GM21825 (cell line): ENCODE measurements at regions not wholly inside any gene's neighbourhood (a gene's known extent, or its start where the extent isn't known, plus 50 kb on each side); places are given as distances from the start of the nearest gene placed in this dataset.
"Not testable (repeated sequence)": the region's sequence is repeated elsewhere in the genome, so short reads cannot be mapped to it uniquely, and the experiment has no call there.

Experiments
- ATAC-seq: cut with Tn5 transposase; IDR thresholded peaks from one replicate; pipeline ENCODE4 v1.9.1; 2021; ENCODE audit warnings: mild to moderate bottlenecking, moderate library complexity; ENCODE audit not compliant: unreplicated experiment

DNA sequence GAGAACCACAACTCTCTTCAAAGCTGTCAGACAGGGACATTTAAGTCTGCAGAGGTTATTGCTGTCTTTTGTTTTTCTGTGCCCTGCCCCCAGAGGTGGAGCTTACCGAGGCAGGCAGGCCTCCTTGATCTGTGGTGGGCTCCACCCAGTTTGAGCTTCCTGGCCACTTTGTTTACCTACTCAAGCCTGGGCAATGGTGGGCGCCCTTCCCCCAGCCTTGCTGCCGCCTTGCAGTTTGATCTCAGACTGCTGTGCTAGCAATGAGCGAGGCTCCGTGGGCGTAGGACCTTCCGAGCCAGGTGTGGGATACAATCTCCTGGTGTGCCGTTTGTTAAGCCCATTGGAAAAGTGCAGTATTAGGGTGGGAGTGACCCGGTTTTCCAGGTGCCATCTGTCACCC is 822.1 kb downstream of the KCNMA1 start:
- not testable (repeated sequence) for ATAC-seq

DNA sequence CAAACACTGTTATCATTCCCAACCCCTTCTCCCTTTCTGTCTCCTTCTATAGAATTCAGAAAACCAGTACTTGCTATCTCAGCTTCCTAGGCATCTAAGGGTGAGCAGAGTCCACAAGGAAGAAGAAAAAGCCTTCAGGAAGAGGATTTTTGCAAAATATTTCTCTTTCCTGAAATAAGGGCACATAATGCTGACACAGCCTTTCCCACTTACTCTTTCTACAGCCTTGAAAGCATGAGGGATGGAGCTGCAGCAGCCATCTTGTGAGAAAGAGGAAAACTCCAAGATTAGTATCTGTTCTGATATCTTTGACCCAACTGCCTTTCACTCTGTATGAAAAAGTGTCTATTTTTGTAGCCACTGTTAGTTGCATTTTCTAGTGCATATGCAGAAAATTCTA is 826.2 kb downstream of the KCNMA1 start:
- ATAC-seq: no peak

DNA sequence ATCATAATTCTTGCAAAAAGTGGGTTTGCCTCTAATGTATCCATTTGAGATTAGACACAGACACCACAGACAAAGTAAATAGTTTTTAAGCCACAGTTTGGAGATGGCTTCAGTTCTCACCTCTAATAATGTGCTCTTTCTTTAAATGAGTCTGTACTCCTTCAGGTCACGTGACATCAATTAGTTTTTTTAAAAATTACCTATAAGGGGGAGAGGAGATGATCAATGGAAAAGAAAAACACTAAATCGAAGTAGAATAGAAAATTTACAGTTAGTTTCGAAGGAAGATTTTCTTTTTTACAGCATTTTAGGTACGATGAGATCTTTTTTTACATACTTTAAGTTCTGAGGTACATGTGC is 849.2 kb downstream of the KCNMA1 start:
- no peak for ATAC-seq

DNA sequence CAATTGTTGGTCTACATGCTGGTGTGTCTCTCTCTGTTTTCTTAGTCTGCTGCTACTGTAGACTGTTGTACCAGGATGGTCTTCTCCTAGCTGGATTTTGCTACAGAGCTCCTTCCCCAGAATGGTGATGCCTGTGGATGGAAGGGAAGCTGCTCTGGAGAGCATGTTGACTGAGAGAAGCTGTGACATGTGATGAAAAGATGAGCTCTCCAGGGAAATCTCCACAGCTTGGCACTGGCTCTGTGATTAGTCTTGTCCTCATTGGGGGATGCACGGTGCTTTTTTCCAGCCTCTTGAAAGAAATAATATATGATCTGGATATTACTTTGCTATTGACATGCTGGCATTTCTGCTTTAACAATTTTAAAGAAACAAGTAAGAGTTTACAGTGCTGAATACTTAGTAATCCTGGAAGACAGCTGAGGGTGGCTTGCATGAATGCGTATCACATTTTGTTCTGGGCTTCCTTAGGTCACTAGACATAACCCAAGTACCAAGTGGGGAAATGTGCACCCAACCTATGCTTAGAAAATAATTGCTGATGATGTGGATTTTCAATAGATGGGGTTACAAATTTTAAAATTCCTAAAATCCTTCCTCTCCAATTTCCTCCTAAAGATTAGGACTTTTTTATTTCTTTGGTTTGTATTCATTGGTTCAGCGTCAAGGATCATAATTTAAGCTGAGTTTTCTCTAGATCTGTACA is 849.7 kb downstream of the KCNMA1 start:
- ATAC-seq: no peak

DNA sequence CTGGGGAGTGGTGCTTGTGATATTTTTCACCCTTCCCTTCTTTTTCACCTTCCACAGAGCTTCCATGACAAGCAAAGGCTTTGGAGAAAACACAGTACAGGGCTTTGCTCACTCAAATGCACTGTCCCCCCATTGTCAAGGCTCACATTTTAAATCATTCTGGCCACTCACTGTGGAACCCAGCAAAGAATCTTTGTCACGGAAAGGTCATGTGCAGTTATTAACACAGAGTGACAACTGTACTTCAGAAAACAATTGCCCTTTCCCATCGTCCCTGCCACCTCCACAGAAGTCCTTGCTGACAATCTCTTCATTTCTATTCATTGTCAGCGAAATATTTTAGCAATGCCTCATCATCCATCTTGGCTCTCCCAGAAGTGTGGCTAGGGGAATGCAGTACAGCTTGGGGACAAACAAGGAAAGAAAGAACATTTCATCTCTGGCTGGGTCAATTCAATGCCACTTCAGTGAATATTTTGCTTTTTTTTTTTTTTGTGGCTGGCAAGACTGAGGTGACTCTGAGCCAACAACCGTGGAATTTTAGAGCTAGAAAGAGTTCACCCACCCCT is 851.0 kb downstream of the KCNMA1 start:
- no peak for ATAC-seq

DNA sequence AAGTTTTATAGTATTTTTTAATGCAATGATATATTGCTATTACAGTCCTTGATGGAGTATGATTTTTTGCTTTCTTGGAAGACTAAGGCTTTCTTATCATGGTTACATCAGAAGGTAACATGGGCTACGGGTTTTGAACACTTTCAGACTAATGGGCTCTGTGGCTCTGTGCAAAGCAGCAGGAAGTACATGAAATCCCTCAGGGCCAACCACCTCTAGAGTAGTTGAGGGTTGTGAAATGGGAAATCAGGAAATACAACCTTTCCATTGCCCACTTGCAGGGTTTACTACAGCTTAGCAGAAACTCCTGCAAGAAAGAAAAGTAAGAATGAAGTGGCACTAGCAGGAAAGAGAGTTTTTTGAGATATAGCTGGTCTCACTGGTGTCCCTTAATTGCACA is 853.5 kb downstream of the KCNMA1 start:
- no peak for ATAC-seq

DNA sequence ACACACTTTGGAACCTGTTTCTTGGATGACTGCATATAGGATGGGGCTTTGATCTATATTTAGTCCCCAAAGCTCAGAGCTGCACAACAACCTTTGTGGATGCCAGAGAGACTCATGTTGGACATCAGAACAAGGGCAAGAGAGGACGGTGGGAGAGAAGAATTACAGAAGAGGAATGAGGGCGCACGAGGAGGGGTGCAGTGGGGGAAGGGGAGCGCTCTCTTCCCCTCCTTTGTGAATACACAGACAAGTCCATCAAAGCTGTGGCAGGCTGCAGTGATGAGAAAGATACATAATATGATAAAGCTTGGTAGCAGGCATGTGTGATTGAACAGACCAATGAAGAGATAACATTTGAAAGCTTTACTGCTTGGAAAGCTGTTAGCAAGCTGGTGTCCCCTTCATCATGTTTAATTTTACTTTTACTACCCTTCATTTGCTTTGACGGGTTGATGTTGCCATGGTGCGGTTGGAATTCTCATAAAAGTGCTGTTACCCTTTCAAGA is 857.8 kb downstream of the KCNMA1 start:
- no peak for ATAC-seq

DNA sequence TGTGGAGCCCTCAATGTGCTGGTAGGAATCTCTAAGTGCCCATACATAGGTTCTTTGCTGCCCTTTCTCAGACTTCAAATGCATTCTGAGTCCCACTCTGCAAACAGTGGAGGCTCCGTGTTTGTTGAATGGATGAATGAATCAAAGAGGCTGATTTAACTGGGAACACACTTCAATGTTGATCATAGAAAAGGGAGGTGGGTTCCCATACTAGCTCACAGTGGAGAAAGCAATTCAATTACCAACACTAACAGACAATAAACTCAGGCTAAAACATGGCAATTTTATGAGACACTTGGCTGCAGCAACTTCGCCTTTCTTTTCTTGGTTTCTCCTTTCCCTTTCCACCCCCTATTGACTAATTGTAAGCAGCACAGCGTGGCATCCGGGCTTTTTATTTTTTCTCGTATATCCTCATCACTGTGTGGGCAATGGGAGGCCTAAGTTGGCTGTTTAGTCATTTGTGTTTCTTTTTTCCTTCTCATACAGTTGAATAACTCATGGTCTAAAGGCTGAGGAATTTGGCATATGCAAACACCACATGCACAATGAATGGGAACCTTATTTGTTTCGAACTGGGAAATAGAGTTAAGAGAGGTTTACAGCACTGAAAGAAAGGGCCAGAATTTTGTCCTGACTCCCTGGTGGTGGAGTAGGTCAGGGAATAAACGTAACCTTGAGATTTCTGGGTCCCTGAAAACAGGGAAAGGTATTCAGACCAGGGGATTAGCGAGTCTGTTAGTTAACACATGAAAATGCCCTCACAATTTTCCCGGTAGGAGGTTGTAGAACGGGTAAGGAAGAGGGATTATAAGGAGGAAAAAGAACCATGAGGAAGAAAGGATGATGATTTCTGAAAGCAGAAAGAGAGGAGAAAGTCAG is 858.5 kb downstream of the KCNMA1 start:
- no peak for ATAC-seq

DNA sequence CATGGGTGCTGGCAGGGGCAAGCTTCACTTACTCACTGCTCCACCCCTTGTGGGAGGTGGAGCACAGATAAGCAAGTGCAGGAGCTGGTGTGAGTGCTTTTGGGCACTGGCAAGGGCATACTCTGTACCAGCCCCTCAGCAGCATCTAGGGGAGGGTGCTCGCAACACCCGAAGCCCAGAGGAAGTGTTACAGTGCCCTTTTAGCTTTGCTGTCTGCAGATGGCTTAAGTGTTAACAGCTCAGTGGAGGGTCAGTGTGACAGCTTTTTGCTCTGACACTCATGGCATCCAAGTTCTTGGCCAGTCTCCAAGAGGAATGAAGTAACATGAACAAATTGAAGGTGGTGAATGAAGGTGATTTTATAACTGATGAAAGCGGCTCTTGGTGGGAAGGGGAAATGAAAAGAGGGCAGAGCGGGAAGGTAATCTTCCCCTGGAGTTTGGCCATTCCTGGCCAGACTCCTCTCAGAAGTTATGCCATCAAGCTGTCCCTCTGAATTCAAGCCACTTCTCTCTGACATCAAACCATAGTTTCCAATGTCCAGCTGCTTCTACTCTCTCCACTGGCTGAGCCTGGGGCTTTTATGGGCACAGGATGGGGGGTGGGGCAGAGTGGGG is 862.5 kb downstream of the KCNMA1 start:
- no peak for ATAC-seq

DNA sequence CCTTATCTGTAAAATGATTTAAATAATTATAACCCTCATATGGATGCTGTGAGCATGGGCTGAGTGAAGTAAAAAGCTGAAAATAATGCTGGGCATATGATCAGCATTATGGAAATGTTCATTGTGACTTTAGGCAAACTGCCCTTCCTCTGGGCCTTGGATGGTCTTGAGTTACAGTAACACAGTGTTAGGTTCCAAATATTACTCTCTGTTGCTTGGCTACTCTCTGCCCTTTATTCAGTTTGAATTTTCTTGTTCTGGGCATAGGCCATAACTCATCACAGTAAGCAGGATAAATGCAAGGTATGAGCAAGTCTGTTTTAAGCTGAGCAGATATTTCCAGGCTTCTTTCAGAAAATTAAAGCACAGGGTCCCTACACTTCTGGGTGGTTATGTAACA is 868.0 kb downstream of the KCNMA1 start:
- ATAC-seq: no peak

DNA sequence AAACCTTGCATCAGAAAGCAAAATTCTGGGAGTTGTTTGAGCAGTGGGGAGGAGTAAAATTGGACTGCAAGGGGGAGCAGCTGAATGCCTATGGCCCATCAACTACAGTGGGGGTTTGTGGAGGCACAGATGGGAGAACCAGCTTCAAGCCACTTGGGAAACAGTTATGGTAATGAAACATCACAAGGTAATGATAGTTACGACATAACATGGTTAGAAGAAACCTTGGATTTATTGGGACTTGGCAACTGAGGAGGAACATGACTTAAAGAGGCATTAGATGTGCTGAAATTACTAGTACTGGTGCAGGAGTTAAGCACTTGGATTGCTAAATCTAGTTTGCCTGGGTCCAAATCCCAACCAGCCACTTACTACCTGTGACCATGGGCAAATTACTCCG is 868.4 kb downstream of the KCNMA1 start:
- no peak for ATAC-seq

DNA sequence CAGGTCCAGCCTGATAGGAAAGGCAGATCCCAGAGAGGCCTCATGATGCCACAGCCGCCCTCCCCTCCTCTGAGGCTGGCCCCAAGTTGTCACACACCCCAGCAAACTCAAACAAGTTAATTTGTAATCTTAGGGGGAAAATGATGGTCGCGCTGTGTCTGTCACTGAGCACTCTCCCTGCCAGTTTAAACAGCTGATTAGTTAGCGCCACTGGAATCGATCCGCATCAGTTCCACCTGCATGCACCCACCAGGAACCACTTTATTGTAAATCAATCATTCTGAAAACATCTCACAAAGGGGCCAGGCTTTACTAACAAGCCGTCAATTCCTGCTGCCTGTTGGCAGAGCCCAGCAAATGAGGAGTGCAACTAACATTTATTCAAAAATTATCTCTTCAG is 870.9 kb downstream of the KCNMA1 start:
- ATAC-seq: no peak

DNA sequence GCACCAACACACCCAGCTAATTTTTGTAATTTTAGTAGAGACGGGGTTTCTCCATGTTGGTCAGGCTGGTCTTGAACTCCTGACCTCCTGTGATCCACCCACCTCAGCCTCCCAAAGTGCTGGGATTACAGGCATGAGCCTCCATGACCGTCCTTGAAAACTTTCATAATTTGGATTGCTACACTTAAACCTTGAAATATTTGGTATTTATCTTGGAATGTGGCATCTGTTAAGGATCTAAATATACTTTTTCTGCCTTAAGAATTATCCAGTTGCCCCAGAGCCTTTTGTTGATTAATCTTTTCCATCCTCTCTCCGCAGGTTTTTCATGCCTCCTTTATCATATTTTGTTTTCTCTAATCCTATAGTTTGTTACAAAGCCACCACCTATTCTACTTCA is 872.7 kb downstream of the KCNMA1 start:
- ATAC-seq: not testable (repeated sequence)

DNA sequence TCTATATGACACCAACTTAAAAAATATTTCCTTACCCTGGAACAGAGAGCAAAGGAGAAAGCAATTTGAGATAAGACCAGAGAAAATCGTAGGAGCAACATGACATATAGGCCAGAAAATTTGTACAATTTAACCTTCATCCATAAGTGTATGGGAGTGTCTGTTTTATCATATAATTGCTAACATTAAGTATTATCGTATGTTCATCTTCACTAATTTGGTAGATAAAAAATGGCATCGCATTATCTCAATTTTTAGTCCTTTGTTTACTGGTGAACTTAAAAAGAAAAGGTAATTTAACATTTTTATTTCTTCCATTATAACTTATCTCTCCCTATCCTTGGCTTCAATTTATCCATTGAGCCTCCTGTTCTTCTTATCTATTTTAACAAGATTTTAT is 873.4 kb downstream of the KCNMA1 start:
- ATAC-seq: no peak

DNA sequence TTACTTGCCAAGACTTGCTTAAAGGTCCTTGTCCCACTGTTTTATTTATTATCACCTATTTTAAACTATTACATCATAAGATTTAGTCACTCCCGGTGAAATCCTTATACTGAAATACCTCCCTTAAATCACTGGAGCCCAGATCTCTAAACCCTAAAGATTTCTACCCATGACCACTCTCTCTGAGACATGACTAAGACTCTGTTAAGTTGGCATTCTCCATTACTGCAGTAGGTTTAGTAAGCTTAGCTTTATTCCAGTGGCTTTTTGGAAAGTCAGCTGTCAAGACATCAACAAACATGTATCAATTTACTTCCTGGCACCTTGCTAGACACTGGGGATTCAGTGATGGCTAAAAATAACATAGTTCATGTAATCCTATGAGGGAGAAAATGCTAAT is 874.2 kb downstream of the KCNMA1 start:
- ATAC-seq: no peak

DNA sequence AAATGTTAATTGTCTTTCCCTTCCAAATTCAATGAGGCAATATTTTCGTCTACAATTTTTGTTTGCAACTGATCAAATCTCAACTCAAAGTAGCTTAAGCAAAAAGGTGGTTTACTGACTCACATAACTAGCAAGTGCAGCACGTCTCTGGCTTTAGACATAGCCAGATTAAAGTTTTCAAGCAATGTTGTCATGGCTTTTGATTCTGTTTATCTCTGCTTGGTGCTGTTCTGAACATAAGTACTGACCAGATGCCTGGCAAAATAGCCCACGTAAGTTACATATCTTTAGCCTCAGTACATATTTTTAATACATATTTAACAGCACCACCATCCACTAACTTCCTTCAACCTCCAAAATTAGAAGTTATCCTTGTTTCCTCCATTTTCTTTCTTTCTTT is 877.9 kb downstream of the KCNMA1 start:
- ATAC-seq: no peak

DNA sequence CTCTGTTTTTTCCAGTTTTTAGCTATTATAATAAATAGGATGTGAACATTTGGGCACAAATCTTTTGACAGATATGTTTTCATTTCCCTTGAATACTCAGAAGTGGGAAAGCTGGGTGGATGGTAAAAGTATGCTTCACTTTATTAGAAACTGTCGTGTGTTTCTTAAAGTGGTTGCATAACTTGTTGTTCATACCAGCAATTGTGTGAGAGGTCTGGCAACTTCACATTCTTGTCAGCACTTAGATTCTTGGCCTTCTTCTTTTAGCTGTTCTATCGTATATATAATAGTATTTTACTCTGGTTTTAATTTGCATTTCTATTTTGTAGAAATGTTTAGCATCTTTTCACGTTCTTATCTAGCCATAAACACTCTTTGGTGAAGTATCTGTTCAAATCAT is 894.4 kb downstream of the KCNMA1 start:
- no peak for ATAC-seq

DNA sequence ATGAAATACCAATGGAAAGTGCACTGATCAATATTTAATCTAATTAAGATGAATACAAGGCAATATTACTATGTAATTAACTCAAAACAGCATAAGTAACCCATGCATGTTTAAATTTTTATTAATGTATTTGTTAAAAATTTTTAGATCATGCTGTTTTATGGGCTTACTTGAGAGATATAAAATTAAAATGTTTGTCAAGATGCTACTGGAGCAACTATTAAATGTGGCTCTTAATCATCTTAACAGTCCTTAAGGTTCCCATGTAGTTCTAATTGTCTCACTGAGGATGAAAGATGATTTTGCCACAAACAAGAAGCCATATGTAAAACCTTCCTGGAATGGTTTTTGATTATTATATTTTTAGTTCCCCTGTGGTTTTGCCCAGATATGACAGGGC is 897.1 kb downstream of the KCNMA1 start:
- no peak for ATAC-seq

DNA sequence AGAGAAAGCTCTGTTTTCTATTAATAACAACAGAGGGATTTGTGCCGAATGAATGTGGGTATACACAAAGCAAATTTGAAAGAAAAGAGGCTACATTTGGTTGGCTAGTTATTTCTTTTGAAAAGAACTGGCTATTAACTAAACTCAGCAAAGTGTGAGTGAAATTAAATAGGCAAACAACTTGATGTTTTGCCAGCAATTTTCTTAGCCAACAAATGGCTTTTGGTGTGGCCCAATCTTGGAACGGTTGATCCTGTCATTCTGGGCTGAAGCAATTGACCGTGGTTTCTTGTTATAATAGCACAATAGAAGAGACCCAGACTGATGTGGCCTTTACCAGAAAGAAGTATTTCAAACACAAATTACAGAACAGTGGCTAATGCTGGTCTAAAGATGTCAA is 898.6 kb downstream of the KCNMA1 start:
- ATAC-seq: no peak

DNA sequence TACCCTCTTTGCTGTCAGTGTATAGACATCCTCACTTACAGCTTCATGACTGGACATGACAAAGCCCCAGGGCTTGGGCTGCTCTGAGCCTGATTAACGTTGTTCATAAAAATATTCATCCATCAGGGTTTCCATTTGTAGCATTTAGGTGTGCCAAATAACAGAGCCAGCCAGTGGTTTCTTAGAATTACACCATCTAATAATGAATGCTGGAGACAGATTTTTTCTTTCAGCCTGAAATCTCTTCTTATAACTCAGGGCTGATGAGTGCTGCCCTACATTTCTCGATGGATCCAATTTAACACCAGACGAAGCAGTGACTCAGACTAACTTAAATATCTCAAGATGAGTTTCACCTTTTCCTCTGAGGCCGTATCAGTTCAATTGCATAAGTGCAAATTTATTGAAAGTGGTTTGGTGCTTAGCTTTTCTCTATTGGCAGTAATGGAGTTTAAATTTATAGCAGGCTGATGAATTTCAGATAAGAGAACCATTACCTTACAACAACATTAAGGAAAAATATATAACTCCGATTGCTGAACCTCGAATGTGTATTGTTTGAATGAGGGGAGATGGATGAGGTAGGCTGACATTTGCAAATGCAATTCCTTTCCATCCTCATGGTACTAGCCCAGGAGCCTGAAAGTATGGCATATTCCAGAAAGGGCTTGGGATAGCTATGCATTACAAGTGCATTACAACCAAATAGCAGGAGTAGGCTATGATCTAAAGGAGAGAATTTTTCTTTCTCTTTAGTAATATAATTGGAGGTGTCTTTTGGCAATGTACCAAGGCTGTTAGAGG is 900.6 kb downstream of the KCNMA1 start:
- no peak for ATAC-seq

DNA sequence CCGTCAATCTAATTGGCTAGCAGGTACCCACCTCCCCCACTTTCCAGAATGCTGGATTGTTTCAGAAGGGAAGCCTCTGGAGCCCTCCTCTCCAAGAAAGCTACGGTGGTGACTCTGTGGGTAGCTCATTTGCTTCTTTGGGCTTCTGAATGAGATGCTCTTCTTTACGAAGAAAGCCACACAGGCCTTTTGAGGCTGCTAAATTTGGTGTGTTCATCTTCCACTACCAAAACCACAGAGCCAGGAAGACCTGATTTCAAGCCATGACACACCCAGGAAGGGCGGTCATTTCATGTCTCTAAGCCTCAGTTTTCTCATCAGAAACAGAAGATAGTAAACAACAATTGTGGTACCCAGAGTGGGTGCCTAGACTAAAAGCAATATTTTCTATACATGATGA is 901.2 kb downstream of the KCNMA1 start:
- no peak for ATAC-seq
